H1 (cell line): ENCODE measurements at regions not wholly inside any gene's neighbourhood (a gene's known extent, or its start where the extent isn't known, plus 50 kb on each side); places are given as distances from the start of the nearest gene placed in this dataset.

ENCODE experiments used
- HDAC2 ChIP-seq, 2 experiments: fragments of 300-600 bp in 1 of 2; sonication (generic) in 1 of 2; IDR thresholded peaks; 2 replicates each; pipeline ENCODE4 v1.6.1; 2011 to 2012; ENCODE audit warnings: low read depth in 2 of 2, low read length in 2 of 2, mild to moderate bottlenecking in 2 of 2, moderate library complexity in 2 of 2, borderline replicate concordance in 1 of 2, inconsistent platforms in 1 of 2
- POLR2A ChIP-seq, 2 experiments: IDR thresholded peaks; 1 replicate in 1 of 2; 2 replicates in 1 of 2; pipeline ENCODE4 v1.6.1; 2011; ENCODE audit warnings: low read depth in 2 of 2, low read length in 2 of 2, mild to moderate bottlenecking in 2 of 2; ENCODE audit errors: control extremely low read depth in 1 of 2
- TF ChIP-seq, protein P1 (sequence below): IDR thresholded peaks from 2 replicates; pipeline ENCODE4 v1.6.1; 2012; ENCODE audit warnings: inconsistent platforms
- TF ChIP-seq, protein P2 (sequence below): IDR thresholded peaks from 2 replicates; pipeline ENCODE4 v1.6.1; 2012; ENCODE audit warnings: low read length, inconsistent platforms
- TF ChIP-seq, protein P3 (sequence below), 3 experiments: IDR thresholded peaks; 1 replicate in 2 of 3; 2 replicates in 1 of 3; pipeline versions ENCODE4 v1.5.1 to v1.6.1; 2011; ENCODE audit warnings: low read length in 3 of 3, mild to moderate bottlenecking in 3 of 3, inconsistent platforms in 2 of 3, low read depth in 1 of 3, moderate library complexity in 1 of 3; ENCODE audit not compliant: insufficient read depth in 1 of 3; ENCODE audit errors: control extremely low read depth in 1 of 3

DNA sequence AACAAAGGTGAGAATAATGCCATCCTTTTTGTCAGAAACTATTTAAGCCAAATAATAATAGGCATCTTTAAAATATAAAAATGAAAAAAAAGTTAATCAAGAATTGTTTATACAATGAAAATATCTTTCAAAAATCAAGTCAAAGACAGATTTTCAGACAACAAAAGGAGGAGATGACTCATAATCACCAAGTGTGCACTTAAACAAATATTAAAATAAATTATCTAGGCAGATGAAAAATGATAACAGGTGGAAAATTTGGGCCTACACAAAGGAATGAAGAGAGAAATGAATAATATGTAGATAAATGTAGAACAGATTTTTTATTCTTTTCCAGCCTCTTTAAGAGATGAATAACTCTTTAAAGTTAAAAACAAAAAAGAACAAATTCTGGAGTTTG lies 250.0 kb upstream of the PLEKHG7 start (continued):
- TF ChIP-seq, protein P1, sequence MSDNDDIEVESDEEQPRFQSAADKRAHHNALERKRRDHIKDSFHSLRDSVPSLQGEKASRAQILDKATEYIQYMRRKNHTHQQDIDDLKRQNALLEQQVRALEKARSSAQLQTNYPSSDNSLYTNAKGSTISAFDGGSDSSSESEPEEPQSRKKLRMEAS: no peak
- TF ChIP-seq POLR2A (IDR thresholded peaks at IDR 0.05; ENCODE audit: control extremely low read depth in 1 of 2, low read depth in 2 of 2, low read length in 2 of 2) (no peak), HDAC2 (IDR thresholded peaks at IDR 0.05; ENCODE audit: borderline replicate concordance in 1 of 2, low read depth in 2 of 2, low read length in 2 of 2) (no peak)
- TF ChIP-seq, protein P2, sequence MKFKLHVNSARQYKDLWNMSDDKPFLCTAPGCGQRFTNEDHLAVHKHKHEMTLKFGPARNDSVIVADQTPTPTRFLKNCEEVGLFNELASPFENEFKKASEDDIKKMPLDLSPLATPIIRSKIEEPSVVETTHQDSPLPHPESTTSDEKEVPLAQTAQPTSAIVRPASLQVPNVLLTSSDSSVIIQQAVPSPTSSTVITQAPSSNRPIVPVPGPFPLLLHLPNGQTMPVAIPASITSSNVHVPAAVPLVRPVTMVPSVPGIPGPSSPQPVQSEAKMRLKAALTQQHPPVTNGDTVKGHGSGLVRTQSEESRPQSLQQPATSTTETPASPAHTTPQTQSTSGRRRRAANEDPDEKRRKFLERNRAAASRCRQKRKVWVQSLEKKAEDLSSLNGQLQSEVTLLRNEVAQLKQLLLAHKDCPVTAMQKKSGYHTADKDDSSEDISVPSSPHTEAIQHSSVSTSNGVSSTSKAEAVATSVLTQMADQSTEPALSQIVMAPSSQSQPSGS: no peak
- TF ChIP-seq, protein P3, sequence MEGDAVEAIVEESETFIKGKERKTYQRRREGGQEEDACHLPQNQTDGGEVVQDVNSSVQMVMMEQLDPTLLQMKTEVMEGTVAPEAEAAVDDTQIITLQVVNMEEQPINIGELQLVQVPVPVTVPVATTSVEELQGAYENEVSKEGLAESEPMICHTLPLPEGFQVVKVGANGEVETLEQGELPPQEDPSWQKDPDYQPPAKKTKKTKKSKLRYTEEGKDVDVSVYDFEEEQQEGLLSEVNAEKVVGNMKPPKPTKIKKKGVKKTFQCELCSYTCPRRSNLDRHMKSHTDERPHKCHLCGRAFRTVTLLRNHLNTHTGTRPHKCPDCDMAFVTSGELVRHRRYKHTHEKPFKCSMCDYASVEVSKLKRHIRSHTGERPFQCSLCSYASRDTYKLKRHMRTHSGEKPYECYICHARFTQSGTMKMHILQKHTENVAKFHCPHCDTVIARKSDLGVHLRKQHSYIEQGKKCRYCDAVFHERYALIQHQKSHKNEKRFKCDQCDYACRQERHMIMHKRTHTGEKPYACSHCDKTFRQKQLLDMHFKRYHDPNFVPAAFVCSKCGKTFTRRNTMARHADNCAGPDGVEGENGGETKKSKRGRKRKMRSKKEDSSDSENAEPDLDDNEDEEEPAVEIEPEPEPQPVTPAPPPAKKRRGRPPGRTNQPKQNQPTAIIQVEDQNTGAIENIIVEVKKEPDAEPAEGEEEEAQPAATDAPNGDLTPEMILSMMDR (IDR thresholded peaks at IDR 0.05; ENCODE audit: control extremely low read depth in 1 of 3, insufficient read depth in 1 of 3, low read depth in 1 of 3, low read length in 3 of 3): no peak
